ENCODE measurements at regions not wholly inside any gene's neighbourhood (a gene's known extent, or its start where the extent isn't known, plus 50 kb on each side); places are given as distances from the start of the nearest gene placed in this dataset.

- no peak overlapping the region for H3K27ac ChIP-seq
- intact Hi-C loops (cut with DNase I): no loop called here
- 77 to 79% methylated on average over 2 of the region's 2 CpGs for WGBS, 2 donors
These were observed 260.1 kb upstream of the SLC10A2 start for GRCh38 chr13:103326326-103326725.

GRCh38 chr13:103325672-103326071, 259.5 kb upstream of the SLC10A2 start:
- TF ChIP-seq POLR2A (IDR thresholded peaks at IDR 0.05): no peak
- TF ChIP-seq, protein P1, sequence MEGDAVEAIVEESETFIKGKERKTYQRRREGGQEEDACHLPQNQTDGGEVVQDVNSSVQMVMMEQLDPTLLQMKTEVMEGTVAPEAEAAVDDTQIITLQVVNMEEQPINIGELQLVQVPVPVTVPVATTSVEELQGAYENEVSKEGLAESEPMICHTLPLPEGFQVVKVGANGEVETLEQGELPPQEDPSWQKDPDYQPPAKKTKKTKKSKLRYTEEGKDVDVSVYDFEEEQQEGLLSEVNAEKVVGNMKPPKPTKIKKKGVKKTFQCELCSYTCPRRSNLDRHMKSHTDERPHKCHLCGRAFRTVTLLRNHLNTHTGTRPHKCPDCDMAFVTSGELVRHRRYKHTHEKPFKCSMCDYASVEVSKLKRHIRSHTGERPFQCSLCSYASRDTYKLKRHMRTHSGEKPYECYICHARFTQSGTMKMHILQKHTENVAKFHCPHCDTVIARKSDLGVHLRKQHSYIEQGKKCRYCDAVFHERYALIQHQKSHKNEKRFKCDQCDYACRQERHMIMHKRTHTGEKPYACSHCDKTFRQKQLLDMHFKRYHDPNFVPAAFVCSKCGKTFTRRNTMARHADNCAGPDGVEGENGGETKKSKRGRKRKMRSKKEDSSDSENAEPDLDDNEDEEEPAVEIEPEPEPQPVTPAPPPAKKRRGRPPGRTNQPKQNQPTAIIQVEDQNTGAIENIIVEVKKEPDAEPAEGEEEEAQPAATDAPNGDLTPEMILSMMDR (IDR thresholded peaks at IDR 0.05): no peak
- H3K4me1 ChIP-seq: no peaks in the 10 kb centered on the region
- no peaks in the 10 kb centered on the region for H3K36me3 ChIP-seq
- WGBS, 2 donors: 46 to 70% methylated on average over 2 of the region's 2 CpGs
- no peak overlapping the region for H3K27ac ChIP-seq
- no peak overlapping the region for H3K4me3 ChIP-seq (replicated peaks in 1 of 3)
- no peaks in the 10 kb centered on the region for H3K9me3 ChIP-seq
- no peaks in the 10 kb centered on the region for H3K27me3 ChIP-seq
- intact Hi-C loops (cut with DNase I): no loop called here
- no peak for DNase-seq

More at GRCh38 chr13:103326326-103326725, 260.1 kb upstream of the SLC10A2 start:
- Histone ChIP-seq H3K9me3 (no peaks in the 10 kb centered on the region), H3K27me3 (no peaks in the 10 kb centered on the region), H3K36me3 (no peaks in the 10 kb centered on the region), H3K4me1 (no peaks in the 10 kb centered on the region), H3K4me3 (replicated peaks in 1 of 3) (no peak overlapping the region)
- TF ChIP-seq, protein P1 (IDR thresholded peaks at IDR 0.05): no peak
- no peak for TF ChIP-seq POLR2A (IDR thresholded peaks at IDR 0.05)
- DNase-seq: no peak

DNA sequence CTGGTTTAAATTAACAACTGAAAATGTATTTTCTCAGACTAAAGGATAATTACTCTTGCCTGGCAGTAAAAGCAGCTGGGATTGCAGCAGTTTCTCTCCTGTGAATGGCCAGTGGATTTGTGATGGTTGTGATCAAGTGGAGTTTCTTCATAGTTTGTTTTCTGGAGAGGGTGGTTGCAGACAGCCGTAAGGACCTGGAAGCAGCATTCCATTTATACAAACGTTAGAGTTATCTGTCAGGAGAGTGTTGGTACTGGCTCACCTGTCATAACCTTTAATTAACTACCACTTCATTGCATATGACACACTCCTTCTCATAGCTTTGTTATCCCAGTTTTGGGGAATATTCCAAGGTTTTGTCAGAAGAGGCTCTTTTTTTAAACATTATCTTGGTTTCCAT, 258.4 kb upstream of the SLC10A2 start:
- H3K27ac ChIP-seq: no peak overlapping the region
- H3K27me3 ChIP-seq: no peaks in the 10 kb centered on the region
- no peaks in the 10 kb centered on the region for H3K9me3 ChIP-seq
- TF ChIP-seq, protein P1 (IDR thresholded peaks at IDR 0.05): no peak
- no peak for TF ChIP-seq POLR2A (IDR thresholded peaks at IDR 0.05)
- no peaks in the 10 kb centered on the region for H3K36me3 ChIP-seq
- H3K4me1 ChIP-seq: no peaks in the 10 kb centered on the region
- no peak for DNase-seq
- intact Hi-C loops (cut with DNase I): no loop called here
- 20 to 24% methylated on average over 2 of the region's 2 CpGs for WGBS, 2 donors
- H3K4me3 ChIP-seq (replicated peaks in 1 of 3): no peak overlapping the region

DNA sequence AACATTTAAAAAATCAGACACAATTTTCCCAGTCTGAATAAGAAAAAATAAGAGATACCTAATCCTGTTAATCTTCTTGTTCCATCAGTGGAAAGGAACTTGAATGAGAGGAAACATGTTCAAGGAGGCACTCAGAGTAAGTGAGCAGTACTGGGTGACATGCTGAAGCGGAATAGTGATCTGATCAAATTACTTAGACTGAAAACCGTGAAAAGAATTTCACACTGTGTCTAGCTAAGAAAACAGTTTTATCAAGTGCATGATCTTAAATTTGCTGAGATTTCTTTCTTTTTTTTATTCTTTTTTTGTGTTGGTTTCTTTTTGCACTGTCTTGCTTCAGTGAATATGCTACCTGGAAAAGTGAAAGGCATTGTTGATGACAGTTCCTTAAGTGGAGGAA, 249.5 kb upstream of the SLC10A2 start:
- H3K27me3 ChIP-seq: no peaks in the 10 kb centered on the region
- H3K4me1 ChIP-seq: no peaks in the 10 kb centered on the region
- no peaks in the 10 kb centered on the region for H3K36me3 ChIP-seq
- H3K4me3 ChIP-seq (replicated peaks in 1 of 3): no peak overlapping the region
- no peak overlapping the region for H3K27ac ChIP-seq
- intact Hi-C loops (cut with DNase I): no loop called here
- TF ChIP-seq, protein P1 (IDR thresholded peaks at IDR 0.05): no peak
- no peak for TF ChIP-seq POLR2A (IDR thresholded peaks at IDR 0.05)
- WGBS, 2 donors: 21 to 22% methylated on average over 2 of the region's 2 CpGs
- H3K9me3 ChIP-seq: no peaks in the 10 kb centered on the region
- no peak for DNase-seq

- Histone ChIP-seq H3K4me1 (no peaks in the 10 kb centered on the region), H3K36me3 (no peaks in the 10 kb centered on the region), H3K27me3 (no peaks in the 10 kb centered on the region), H3K4me3 (replicated peaks in 1 of 3) (no peak overlapping the region), H3K9me3 (no peaks in the 10 kb centered on the region), H3K27ac (no peak overlapping the region)
- no peak for DNase-seq
- intact Hi-C loops (cut with DNase I): no loop called here
- 86 to 90% methylated on average over 2 of the region's 2 CpGs for WGBS, 2 donors
- no peak for TF ChIP-seq POLR2A (IDR thresholded peaks at IDR 0.05)
- TF ChIP-seq, protein P1 (IDR thresholded peaks at IDR 0.05): no peak
These were observed 246.2 kb upstream of the SLC10A2 start for GRCh38 chr13:103312467-103312866.

Measured in thyroid gland (tissue), 4 donors.